Brain microvascular endothelial cell (primary cell): ENCODE measurements at regions not wholly inside any gene's neighbourhood (a gene's known extent, or its start where the extent isn't known, plus 50 kb on each side); places are given as distances from the start of the nearest gene placed in this dataset.

Source experiments
- DNase-seq: peaks from one replicate; pipeline ENCODE4 v3.0.0-alpha.2; 2020
- H3K27ac ChIP-seq: fragments of 250-450 bp; sonication (Bioruptor Pico); 2 replicates; pipeline ENCODE4 v1.5.1; 2020; ENCODE audit warnings: mild to moderate bottlenecking, moderate library complexity
- H3K27me3 ChIP-seq: fragments of 250-450 bp; sonication (Bioruptor Pico); replicated peaks from 2 replicates; pipeline ENCODE4 v1.5.1; 2020; ENCODE audit warnings: mild to moderate bottlenecking
- H3K36me3 ChIP-seq: fragments of 250-450 bp; sonication (Bioruptor Pico); replicated peaks from 2 replicates; pipeline ENCODE4 v1.5.1; 2020; ENCODE audit warnings: mild to moderate bottlenecking
- H3K4me3 ChIP-seq: 2 replicates; pipeline ENCODE4 v1.5.1; 2011; ENCODE audit warnings: low read depth, mild to moderate bottlenecking, control low read depth, low read length, moderate library complexity
- in situ Hi-C: cut with HindIII; loops from 2 replicates; pipeline ENCODE4 v1.10.0; 2017; ENCODE audit warnings: low sequenced_read_pairs, low pct_ligation_motif_present
- TF ChIP-seq, protein P1 (sequence below): IDR thresholded peaks from 2 replicates; pipeline ENCODE4 v1.5.1; 2011; ENCODE audit warnings: low read depth, mild to moderate bottlenecking, moderate library complexity, low read length, control low read depth, inconsistent platforms; ENCODE audit errors: missing control alignments

DNA sequence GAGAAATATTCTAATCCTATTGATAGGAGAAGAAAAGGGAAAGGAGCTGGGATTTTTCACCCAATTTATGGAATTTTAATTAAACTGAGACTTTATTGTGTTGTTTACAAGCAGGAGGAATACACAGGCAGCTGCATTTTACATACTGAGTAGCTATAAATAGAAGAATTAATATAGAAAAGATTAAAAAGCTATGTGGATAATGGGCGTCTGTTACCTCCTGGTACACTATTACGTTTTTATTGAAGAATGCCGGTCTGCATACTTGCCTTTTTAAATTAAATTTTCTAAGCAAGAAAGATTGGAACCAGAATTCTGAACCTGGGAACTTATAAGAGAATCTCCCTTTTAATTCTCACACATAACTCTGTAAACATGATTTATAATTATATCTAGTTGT lies 52.1 kb upstream of the CACHD1 start:
- H3K27ac ChIP-seq = no peak overlapping the region
- DNase-seq = no peak
- TF ChIP-seq, protein P1, sequence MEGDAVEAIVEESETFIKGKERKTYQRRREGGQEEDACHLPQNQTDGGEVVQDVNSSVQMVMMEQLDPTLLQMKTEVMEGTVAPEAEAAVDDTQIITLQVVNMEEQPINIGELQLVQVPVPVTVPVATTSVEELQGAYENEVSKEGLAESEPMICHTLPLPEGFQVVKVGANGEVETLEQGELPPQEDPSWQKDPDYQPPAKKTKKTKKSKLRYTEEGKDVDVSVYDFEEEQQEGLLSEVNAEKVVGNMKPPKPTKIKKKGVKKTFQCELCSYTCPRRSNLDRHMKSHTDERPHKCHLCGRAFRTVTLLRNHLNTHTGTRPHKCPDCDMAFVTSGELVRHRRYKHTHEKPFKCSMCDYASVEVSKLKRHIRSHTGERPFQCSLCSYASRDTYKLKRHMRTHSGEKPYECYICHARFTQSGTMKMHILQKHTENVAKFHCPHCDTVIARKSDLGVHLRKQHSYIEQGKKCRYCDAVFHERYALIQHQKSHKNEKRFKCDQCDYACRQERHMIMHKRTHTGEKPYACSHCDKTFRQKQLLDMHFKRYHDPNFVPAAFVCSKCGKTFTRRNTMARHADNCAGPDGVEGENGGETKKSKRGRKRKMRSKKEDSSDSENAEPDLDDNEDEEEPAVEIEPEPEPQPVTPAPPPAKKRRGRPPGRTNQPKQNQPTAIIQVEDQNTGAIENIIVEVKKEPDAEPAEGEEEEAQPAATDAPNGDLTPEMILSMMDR = no peak
- H3K27me3 ChIP-seq = no peaks in the 10 kb centered on the region
- H3K4me3 ChIP-seq = no peak overlapping the region
- H3K36me3 ChIP-seq = no peaks in the 10 kb centered on the region
- in situ Hi-C loops = no loop called here
